ENCODE measurements at regions not wholly inside any gene's neighbourhood (a gene's known extent, or its start where the extent isn't known, plus 50 kb on each side); places are given as distances from the start of the nearest gene placed in this dataset.

DNA sequence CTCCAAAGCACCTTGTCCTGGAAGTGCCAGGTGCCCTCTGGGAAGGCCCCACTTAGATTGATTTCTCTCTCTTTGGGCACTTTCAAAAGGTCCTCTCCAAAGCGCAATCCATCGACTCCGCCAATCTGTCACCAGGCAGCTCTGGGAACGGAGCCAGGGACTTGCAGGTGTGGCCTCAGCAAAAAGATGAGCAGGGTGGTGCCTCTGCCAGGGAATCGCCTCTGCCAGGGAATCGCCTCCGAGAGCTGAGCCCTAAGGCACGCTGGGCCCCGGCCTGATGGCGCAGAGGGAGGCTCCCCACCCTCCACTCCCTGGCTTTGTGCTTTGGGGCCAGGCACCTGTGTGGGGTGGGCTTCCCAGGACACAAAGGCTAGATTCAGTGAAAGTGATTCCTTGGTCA is 1391.3 kb downstream of the TBC1D22A start:
- no peaks in the 10 kb centered on the region for H3K9me2 ChIP-seq (replicated peaks; ENCODE audit: insufficient read depth, low read length)
- no peaks in the 10 kb centered on the region for H3K36me3 ChIP-seq (replicated peaks; ENCODE audit: insufficient read depth, low read length)
- no peak overlapping the region for H3K4me2 ChIP-seq (ENCODE audit: low read depth, low read length)
- no peak overlapping the region for H2AFZ ChIP-seq (ENCODE audit: low read length)
- H3K9me3 ChIP-seq (replicated peaks; ENCODE audit: insufficient read depth, low read length): no peaks in the 10 kb centered on the region
- TF ChIP-seq CTCF (IDR thresholded peaks at IDR 0.05; ENCODE audit: low read length): no peak
- TF ChIP-seq EZH2phosphoT487 (IDR thresholded peaks at IDR 0.05; ENCODE audit: low read length): no peak
- no peak for TF ChIP-seq EZH2 (optimal IDR thresholded peaks at IDR 0.05; ENCODE audit: low read depth, low read length)
- no peak overlapping the region for H3K4me3 ChIP-seq (ENCODE audit: low read length)
- H4K20me1 ChIP-seq (ENCODE audit: insufficient read depth, low read length): no peaks in the 10 kb centered on the region
- H3K27ac ChIP-seq (ENCODE audit: low read length): no peak overlapping the region
- H3K9ac ChIP-seq (ENCODE audit: low read length): no peak overlapping the region
- H3K27me3 ChIP-seq (replicated peaks; ENCODE audit: insufficient read depth, low read length): no peaks in the 10 kb centered on the region
- no peaks in the 10 kb centered on the region for H3K79me2 ChIP-seq (ENCODE audit: low read length)
- no peak for DNase-seq
- H3K4me1 ChIP-seq (ENCODE audit: low read length): no peaks in the 10 kb centered on the region
- no peaks in the 10 kb centered on the region for H3F3A ChIP-seq (ENCODE audit: insufficient read depth, low read length)

GRCh38 chr22:48152916-48153315 is 1390.5 kb downstream of the TBC1D22A start:
- H2AFZ ChIP-seq (ENCODE audit: low read length): no peak overlapping the region
- H3K9me2 ChIP-seq (replicated peaks; ENCODE audit: insufficient read depth, low read length): no peaks in the 10 kb centered on the region
- no peak overlapping the region for H3K9ac ChIP-seq (ENCODE audit: low read length)
- H3K27ac ChIP-seq (ENCODE audit: low read length): no peak overlapping the region
- no peaks in the 10 kb centered on the region for H3K27me3 ChIP-seq (replicated peaks; ENCODE audit: insufficient read depth, low read length)
- H3K79me2 ChIP-seq (ENCODE audit: low read length): no peaks in the 10 kb centered on the region
- H3K4me3 ChIP-seq (ENCODE audit: low read length): no peak overlapping the region
- no peaks in the 10 kb centered on the region for H3K36me3 ChIP-seq (replicated peaks; ENCODE audit: insufficient read depth, low read length)
- no peaks in the 10 kb centered on the region for H3K4me1 ChIP-seq (ENCODE audit: low read length)
- no peak for DNase-seq
- H3K9me3 ChIP-seq (replicated peaks; ENCODE audit: insufficient read depth, low read length): no peaks in the 10 kb centered on the region
- H4K20me1 ChIP-seq (ENCODE audit: insufficient read depth, low read length): no peaks in the 10 kb centered on the region
- H3K4me2 ChIP-seq (ENCODE audit: low read depth, low read length): no peak overlapping the region
- H3F3A ChIP-seq (ENCODE audit: insufficient read depth, low read length): no peaks in the 10 kb centered on the region
- no peak for TF ChIP-seq EZH2 (optimal IDR thresholded peaks at IDR 0.05; ENCODE audit: low read depth, low read length)
- no peak for TF ChIP-seq EZH2phosphoT487 (IDR thresholded peaks at IDR 0.05; ENCODE audit: low read length)
- no peak for TF ChIP-seq CTCF (IDR thresholded peaks at IDR 0.05; ENCODE audit: low read length)

GRCh38 chr22:48152164-48152775 is 1389.8 kb downstream of the TBC1D22A start:
- Histone ChIP-seq H3K36me3 (replicated peaks; ENCODE audit: insufficient read depth, low read length) (no peaks in the 10 kb centered on the region), H3K4me1 (ENCODE audit: low read length) (no peaks in the 10 kb centered on the region), H3K9ac (ENCODE audit: low read length) (no peak overlapping the region), H3K9me3 (replicated peaks; ENCODE audit: insufficient read depth, low read length) (no peaks in the 10 kb centered on the region), H4K20me1 (ENCODE audit: insufficient read depth, low read length) (no peaks in the 10 kb centered on the region), H3K27me3 (replicated peaks; ENCODE audit: insufficient read depth, low read length) (no peaks in the 10 kb centered on the region), H3K4me3 (ENCODE audit: low read length) (no peak overlapping the region), H3K27ac (ENCODE audit: low read length) (no peak overlapping the region), H3K79me2 (ENCODE audit: low read length) (no peaks in the 10 kb centered on the region), H3K4me2 (ENCODE audit: low read depth, low read length) (no peak overlapping the region), H2AFZ (ENCODE audit: low read length) (no peak overlapping the region), H3F3A (ENCODE audit: insufficient read depth, low read length) (no peaks in the 10 kb centered on the region), H3K9me2 (replicated peaks; ENCODE audit: insufficient read depth, low read length) (no peaks in the 10 kb centered on the region)
- no peak for DNase-seq
- TF ChIP-seq EZH2phosphoT487 (IDR thresholded peaks at IDR 0.05; ENCODE audit: low read length) (no peak), CTCF (IDR thresholded peaks at IDR 0.05; ENCODE audit: low read length) (no peak), EZH2 (optimal IDR thresholded peaks at IDR 0.05; ENCODE audit: low read depth, low read length) (no peak)

All from MM.1S (cell line).